Activated CD4-positive, alpha-beta T cell treated with anti-CD3 and anti-CD28 coated beads, Interleukin-2, amount 50 U/mL, for 48 hours (primary cell): ENCODE measurements at regions not wholly inside any gene's neighbourhood (a gene's known extent, or its start where the extent isn't known, plus 50 kb on each side); places are given as distances from the start of the nearest gene placed in this dataset.
"Not testable (repeated sequence)": the region's sequence is repeated elsewhere in the genome, so short reads cannot be mapped to it uniquely, and the experiment has no call there.

Experiments
- DNase-seq, 2 experiments: peaks; one replicate each; pipeline ENCODE4 v3.0.0-alpha.2; 2020

DNA sequence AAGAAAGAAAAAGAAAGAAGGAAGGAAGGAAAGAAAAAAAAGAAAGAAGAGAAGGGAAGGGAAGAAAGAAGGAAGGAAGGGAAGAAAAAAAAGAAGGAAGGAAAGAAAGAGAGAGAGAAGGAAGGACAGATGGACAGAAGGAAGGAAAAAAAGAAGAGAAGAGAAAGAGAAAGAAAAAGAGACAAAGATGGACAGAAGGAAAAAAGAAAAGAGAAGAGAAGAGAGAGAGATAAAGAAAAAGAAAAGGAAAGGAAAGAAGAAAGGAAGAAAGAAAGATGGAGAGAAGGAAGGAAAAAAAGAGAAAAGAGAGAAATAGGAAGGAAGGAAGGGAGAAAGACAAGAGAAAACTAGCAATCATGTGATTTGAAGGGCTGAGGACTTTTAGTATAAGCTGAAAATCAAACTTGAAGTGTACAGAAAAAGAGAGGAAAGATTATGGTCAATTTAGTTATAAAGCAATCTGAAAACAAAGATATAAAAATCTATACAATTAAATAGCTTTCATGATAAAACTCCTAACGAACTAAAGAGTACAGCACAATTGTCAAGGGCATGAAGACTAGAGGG, 115.3 kb downstream of the LTN1 start:
- DNase-seq: no peak

DNA sequence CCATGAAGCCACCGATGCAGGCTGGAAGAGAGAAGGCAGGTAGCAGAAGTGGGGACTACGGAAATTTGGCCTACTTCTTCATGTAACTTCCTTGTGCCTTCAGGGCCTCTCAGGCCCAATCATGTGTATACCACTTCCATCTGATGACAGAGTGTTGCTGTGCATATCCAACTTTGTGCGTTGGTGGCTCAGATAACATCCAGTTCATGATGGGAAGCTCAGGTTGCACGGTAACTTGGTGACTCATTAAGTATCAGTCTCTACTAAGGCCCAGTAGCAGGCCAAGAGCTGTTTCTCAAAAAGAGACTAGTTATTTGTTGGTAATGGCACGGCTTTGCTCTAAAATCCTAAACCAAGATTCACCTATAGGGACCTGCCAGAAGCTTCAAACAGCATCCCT, 117.6 kb downstream of the LTN1 start:
- no peak for DNase-seq

DNA sequence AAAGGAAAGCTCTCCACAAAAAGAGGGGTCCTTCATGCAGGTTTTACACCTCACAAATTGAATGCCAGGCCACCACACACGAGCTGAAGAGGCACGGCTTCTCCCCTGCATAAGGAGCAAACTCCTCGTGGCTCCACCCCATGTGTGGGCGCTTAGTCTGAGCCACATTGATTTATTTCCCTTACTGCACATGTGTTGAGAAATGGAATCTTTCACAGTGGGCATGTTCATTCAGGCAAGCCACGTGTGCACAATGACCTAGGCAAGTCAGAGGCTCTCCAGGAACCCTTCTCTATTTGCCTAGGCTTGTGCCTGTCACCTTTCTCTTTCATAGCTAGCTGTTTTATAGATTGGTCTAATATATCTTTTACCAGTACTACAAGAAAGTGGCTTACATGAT, 120.5 kb downstream of the LTN1 start:
- no peak for DNase-seq

DNA sequence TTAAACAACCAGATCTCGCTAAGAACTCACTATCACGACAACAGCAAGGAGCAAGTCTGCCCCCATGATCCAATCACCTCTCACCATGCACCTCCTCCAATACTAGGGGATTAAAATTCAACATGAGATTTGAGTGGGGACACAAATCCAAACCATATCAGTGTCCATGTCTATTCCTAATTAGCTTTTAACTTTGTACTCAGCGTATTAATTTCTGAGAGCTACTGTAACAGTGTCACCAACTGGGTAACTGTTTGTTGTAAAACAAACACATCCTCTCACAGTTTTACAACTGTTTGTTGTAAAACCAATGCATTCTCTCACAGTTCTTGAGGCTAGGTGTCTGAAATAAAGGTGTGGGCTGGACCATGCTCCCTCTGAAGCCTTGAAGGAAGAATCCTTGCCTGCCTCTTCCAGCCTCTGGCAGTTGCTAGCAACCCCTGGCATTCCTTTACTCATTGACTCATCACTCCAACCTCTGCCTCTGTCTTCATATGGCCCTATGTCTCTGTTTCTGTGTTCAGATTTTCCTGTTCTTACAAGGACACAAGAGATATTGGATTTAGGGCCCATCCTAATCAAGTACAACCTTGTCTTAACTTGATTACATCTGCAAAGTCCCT, 121.2 kb downstream of the LTN1 start:
- no peak for DNase-seq

DNA sequence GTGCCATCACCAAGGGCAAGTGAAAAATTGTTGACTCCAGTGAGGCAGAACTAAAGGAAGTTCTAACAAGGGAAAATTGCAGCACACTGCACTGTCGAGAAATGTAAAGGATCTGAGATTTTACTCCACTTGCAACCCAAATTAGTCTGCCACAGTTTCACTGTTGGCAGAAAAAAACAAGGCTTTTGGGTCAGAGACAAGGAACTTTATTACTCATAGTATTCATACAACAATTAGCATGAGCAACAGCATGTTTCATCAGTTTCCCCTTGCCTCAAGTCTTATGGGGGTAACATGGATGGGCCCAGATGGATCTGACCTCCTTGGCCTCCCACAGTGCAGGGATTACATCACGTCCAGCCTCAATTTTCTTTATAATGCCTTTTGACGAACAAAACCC, 125.3 kb downstream of the LTN1 start:
- DNase-seq: no peak

DNA sequence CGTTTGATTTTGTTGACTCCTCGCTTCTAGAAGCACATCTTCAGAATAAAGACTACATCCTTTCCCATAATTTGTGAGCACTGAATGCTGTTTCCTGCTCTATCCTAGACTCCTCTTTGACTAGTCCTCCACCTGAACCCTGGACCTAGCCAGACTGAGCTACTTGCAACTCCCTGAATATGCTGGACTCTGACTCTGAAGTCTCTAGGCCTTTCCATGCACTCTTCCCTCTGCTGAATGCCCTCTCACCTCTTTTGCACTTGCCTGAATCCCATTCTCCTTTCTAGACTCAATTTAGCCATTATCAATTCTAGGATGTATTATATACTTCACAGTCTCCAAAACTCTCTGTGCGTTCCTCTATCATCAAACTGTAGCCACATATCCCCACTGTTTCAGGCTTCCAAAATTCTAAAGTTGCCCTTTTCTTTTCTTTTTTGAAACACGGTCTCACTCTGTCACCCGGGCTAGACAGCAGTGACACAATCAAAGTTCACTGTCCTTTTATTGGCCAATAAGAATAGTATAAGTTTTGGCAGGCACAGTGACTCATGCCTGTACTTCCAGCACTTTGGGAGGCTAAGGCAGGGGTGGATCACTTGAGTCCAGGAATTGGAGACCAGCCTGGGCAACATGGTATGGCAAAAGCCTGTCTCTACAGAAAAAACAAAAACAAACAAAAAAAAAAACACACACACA, 127.0 kb downstream of the LTN1 start:
- no peak for DNase-seq

DNA sequence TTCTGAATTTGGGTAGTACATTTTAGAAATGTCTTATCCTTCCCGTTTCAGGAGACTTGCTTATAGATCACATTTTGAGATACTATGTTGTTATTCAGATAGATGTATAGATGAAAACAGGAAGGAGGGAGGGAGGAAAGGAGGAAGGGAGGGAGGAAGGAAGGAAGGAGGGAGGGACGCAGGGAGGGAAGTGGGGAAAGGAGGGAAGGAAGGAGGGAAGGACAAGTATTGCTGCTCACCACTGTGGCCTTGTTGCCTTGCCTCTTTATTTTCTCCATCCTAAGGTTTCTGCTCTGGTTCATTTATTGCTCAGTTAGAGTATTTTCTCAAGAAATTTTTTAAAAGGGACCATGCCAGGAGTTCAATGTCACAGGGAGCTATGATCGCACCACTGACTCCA, 134.3 kb downstream of the LTN1 start:
- DNase-seq: no peak

DNA sequence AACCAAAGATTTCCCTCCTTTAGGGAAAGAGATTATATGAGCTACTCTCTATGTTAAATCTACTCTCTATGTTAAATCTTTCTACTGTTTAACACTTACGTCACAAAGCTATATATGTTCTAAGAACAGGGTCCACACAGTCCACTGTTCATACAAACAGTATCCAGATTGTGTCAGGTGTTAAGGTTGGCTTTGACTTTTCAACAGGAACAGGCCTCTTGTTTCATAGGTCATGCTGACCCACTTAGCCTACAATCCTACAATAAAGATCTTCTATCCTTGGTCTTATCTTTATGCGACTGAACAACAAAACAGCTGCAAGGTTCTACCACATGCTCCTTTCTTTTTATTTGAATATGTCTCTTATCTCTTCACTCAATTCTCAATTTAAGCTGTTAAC, 134.9 kb downstream of the LTN1 start:
- DNase-seq: no peak

DNA sequence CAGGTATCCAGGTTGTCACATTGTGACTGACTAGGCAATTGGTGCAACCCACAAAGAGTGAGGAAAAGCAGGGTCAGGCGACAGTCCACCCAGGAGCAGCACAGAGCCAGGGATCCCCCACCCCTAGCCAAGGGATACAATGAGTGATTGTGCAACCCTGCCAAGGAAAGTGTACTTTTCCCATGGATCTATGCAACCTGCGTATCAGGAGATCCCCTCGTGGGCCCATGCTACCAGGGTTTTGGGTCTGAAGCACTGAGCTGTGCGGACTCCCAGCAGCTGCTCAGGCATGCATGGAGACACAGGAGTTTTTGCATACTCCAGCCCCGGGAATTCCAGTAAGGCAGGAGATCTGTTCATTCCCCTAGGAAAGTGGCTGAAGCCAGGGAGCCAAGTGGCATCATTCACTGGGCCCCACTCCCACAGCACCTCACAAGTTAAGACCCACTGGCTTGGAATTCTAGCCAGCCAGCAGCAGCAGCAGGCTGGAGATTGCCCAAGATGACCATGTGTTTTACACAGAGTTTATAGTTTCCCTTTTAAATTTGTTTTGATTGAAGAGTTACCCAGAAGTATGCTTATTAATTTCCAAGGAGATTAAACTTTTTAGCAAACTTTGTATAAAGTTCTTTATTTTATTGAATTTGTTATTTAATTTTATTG, 136.0 kb downstream of the LTN1 start:
- DNase-seq: no peak

DNA sequence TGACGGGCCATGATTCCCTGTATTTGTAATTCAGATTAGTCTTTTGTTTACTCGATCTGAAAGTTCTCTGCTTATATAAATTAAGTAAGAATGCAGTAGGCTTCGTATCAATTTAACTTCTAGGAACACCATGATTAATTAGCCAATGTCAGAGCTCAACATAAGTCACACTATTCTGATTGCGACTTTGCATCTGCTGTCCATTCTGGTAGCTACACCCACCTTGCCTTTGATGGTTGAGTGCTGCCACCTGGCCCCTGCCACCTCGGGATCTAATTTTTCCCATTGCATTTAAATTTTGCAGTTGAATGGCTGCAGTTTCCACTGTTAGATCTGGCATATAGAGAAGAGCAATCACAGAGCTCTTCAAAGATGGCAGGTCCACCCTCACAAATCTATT, 140.0 kb downstream of the LTN1 start:
- DNase-seq: no peak

DNA sequence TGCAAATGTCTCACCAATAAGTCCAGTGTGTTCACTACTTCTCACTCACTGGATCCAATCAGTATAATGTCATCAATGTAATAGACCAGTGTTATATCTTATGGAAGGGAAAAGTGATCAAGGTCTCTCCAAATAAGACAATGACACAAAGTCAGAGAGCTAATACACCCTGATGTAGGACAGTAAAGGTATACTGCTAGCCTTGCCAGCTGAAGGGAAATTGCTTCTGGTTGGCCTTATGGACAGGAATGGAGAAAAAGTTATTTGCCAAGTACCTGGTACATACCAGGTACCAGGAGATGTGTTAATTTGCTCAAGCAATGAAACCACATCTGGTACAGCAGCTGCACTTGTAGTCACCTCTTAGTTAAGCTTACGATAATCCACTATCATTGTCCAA, 141.0 kb downstream of the LTN1 start:
- DNase-seq: no peak

DNA sequence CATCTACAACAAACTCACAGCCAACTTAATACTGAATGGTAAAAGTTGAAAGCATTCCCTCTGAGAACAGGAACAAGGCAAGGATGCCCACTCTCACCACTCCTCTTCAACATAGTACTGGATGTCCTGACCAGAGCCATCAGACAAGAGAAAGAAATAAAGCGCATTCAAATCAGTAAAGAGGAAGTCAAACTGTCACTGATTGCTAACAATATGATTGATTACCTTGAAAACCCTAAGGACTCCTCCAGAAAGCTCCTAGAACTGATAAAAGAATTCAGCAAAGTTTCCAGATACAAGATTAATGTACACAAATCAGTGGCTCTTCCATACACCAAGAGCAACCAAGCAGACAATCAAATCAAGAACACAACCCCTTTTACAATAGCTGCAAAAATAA, 153.4 kb downstream of the LTN1 start:
- not testable (repeated sequence) for DNase-seq

DNA sequence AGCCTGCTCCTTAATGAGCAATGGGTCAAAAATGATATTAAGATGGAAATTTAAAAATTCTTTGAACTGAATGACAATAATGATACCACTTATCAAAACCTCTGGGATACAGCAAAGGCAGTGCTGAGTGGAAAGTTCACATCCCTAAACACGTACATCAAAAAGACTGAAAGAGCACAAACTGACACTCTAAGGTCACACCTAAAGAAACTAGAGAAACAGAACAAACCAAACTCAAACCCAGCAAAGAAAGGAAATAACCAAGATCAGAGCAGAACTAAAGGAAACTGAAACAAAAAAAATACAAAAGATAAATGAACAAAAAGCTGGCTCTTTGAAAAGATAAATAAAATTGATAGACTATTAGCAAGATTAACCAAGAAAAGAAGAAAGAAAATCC, 155.3 kb downstream of the LTN1 start:
- DNase-seq: not testable (repeated sequence)

DNA sequence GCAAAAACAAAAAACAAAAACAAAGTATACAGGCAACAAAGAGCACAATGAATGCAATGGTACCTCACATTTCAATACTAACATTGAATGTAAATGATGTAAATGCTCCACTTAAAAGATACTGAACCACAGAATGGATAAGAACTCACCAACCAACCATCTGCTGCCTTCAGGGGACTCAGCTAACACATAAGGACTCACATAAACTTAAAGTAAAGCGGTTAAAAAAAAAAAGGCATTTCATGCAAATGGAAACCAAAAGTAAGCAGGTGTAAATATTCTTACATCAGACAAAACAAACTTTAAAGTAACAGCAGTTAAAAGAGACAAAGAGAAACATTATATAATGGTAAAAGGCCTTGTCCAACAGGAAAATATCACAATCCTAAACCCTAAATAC, 156.1 kb downstream of the LTN1 start:
- not testable (repeated sequence) for DNase-seq

DNA sequence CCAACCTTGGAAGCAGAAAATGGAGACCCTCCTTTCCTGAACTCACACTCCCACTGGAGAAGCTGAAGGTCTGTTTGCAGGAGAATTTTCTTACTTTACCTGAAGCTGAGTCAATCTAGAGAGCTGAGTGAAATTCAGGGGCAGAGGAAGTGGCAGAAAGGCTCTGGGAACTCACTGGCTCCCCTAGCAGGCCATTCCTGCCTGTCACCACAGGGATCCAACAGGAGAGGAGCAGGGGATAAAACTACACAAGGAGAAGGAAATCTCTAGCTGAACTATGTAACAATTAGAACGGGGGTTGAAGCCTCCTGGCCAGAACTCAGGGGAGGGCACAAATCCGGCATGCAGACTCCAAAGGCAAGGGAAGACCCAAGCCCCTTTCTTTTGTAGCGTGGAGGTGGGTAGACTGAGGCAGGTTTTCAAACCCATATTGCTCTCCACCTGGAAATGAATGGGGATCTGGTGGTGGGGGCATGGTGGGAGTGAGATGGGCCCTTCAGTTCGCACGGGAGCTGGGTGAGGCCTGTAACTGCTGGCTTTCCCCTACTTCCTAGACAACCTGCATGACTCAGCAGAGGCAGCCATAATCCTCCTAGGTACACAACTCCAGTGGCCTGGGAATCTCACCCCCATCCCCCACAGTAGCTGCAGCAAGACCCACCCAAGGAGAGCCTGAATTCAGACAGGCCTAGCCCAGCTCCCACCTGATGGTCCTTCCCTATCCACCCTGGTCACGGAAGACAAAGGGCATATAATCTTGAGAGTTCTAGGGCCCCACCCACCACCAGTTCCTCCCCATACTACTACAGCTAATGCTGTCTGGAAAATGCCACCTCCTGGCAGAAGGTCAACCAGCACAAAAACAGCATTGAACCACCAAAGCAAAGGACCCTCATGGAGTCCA, 158.1 kb downstream of the LTN1 start:
- no peak for DNase-seq

DNA sequence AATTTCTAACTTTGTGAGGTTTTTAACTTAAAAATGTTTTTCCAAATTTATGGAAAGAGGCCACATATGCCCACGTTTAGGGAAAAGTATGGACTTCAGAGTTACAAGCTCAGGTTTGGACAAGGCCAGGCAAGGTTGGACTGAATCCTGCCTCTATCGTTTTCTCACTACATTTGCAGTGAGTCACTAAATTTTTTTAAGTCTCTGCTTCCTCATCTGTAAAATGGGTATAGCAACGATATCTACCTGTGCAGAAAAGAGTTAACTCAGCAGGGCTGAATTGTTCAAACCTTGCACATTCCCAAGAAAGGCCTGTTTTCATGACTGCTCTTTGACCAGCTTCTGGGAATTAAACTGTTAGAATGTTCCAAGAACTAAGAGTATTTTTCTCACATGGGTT, 159.1 kb downstream of the LTN1 start:
- DNase-seq: no peak

DNA sequence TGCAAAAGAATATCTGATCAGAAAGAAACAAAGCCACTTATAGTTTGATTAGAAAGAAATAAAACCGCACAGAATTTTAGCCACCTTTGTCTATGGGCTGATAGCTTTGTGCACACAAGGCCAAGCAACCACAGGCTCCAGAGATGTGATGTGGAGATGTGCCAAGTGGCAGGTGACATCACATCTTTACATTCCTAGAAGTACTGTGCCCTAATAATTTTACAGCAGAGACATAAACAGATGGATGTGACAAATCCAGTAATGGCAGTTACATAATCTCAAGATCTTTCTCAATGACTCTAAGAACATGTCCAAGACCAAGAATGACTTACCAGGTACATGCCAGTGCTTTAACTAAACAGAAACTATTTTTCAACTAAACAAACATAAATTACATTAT, 159.5 kb downstream of the LTN1 start:
- no peak for DNase-seq

DNA sequence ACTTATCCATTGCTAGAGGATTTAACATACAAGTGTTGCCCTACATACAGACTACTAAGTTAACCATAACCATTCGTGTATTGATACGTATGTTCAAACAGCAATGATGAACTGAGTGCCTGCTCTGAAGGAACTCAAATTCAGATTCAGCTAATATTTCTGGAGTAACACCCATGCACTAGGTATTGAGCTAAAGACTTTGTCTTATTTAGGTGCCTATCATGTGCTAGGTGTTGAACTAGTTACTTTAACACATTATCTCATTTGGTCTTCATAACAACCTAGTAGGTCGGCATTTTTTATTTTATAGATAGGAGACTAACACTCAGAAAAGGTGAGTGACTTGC, 160.0 kb downstream of the LTN1 start:
- no peak for DNase-seq

DNA sequence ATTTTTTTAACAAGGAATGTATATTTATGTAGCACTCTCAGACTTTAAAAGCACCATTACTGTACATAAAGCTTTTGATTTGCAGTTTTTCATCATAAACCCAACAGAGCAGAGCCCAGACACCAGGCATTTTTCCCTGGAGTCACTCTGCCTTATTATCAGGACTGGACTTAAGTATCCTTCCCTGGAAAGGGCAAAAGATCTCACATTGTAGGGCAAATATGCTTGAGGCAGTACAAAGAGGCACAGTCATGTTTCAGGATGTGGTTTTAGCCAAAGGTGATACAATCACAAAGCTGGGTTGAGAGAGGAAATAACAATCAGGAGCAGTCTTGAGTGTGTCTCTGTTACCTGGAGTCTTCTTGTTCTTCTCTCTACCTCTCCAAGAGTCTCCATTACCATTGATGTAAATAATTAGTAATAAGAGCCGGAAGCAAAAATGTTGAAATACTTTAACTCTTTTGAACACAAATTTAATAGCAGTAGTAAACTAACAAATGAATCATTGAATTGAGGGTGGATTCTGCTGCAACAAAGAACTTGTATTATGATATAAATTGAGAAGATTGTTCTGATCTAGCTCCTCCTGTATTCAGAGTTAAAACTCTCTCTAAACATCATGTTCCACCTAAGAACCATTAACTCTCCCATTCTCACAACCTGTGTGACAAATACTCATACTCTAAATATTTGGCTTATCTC, 160.5 kb downstream of the LTN1 start:
- no peak for DNase-seq

DNA sequence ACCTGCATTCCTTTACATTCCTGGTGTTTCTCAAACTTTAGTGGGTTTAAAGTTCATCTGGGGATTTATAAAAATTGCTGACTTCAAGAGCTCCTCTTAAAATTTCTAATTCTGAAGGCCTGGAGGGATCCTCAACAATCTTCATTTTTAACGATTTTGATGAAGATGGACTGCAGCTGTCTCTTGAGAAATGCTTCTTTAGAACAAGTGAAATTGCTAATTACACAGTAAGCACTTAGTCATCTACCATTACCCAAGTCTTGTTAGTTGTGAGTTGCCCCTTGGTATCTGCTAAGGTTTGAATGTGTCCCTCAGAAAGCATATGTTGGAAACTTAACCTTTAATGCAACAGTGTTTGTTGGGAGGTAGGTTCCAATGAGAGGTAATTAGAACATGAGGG, 163.7 kb downstream of the LTN1 start:
- DNase-seq: no peak

DNA sequence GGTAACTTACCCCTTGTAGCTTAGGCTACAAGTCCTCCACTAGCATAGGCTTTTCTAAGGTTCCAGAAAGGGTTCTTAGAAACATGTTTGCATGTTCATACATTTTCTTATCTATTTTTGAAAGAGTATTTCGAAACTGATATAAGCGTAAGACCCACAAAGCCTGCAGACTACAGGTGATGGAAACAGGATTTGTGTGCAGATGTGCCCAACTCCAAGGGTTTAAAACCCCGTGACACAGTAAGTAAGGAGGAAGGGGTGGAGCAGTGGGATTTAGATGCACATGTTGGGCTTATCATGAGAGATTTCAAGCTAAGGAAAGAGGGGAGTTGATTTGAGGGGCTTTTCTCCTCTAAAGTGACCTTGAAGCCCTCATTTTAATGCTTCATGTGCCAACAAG, 164.7 kb downstream of the LTN1 start:
- DNase-seq: no peak

DNA sequence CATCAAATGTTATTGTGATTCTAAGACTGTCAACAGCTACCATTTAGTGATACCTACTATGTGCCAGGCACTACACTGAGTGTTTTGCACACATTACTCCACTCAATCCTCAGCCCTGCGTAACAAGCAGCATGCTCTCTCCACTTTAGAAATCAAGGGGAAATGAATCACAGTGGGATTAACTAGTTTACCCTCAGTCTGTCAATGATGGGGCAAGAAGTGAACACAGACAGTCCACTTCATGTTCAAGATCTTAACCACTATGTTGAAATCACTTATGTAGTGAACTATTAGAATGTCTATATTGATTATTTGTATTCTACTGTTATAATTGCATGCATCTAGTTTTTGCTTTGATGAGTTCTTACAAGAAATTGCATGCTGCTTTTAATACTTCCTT, 165.3 kb downstream of the LTN1 start:
- DNase-seq: no peak

DNA sequence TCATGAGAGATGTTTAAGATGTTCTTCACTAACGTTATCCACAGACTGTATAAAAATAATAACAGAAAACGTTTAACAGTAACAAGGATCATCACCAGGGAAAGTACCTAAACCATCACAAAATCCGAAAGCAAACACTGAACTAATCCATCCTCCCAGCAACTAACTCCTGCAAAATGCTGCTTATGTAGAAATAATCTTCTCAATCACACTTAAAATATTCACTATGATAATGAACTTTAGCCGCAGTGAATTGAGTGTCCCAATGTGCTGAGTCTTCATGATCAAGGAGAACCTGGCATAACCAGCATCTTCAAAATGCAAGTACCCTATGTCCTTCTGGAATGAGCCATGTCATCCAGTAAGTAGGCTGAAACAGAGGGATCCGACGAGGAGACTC, 166.1 kb downstream of the LTN1 start:
- no peak for DNase-seq
